ENCODE measurements at regions not wholly inside any gene's neighbourhood (a gene's known extent, or its start where the extent isn't known, plus 50 kb on each side); places are given as distances from the start of the nearest gene placed in this dataset.

GRCh38 chr11:115820026-115820425 is 315.8 kb upstream of the CADM1 start:
- no peak for DNase-seq (ENCODE audit: low spot score)

DNA sequence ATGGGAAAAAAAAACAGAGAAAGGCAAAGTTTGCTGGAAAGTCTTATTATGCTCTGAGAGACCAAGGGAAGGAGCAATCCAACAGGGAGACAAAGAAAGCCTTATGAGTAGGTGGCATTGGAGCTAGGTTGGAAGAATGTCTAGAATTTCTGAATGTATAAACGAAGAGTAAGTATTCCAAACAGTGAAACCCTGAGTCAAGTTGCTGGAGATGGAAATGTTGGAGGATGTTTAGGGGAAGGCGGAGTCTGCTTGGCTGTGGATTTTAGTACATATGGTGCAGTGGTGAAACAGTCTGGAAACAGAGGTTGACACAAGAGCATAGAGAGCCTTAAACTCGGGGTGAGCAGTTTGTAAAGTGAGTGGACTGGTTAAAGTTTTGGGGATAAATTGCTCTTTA is 314.8 kb upstream of the CADM1 start:
- DNase-seq (ENCODE audit: low spot score): no peak

DNA sequence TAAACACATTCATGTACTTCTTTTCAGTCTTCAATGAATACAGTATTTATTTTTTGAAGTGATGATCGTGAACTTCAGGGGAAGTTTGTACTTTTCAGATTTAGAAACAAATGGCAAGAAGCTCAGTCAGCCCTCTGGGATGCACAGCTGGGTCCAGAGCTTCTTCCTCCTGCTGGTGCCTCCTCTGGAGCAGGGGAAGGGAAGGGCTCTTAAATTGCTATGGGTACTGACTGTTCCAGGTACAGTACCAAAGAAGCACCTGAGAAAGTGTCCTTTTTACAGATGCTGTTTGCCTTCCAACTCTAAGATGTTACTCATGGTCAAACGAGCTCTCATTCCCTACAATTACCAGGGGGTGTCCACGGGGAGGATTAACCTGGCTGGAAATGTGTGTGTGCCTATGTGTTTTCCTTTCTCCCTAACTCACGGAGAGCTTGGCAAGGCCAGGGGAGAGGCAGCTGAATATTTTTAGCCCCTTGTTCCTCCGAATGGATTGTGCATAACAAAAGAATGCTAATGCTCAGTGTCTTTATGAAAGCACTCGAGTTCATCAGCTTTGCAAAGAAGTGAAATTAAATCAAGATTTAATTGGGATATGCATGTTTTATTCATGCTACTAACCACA is 313.7 kb upstream of the CADM1 start:
- no peak for DNase-seq (ENCODE audit: low spot score)

DNA sequence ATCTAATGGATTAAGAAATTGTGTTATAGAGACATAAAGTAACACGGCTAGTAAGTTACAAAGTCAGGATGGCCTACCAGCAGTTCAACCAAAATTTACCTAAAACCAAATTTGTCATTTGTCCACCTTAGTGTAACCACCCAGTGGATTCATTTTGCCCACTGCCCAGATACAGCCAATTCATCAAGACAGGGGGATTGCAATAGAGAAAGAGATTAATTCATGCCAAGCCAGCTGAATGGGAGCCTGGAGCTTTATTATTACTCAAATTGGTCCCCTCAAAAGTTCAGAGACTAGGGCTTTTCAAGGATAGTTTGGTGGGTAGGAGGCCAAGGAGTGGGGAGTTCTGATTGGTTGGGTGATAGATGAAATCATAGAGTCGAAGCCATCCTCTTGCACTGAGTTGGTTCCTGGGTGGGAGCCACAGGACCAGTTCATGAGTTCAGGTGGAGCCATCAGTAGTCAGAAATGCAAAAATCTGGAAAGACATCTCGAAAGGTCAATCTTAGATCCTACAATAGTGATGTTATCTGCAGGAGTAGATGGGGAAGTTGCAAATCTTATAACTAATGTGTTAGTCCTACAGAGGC is 304.2 kb upstream of the CADM1 start:
- no peak for DNase-seq (ENCODE audit: low spot score)

DNA sequence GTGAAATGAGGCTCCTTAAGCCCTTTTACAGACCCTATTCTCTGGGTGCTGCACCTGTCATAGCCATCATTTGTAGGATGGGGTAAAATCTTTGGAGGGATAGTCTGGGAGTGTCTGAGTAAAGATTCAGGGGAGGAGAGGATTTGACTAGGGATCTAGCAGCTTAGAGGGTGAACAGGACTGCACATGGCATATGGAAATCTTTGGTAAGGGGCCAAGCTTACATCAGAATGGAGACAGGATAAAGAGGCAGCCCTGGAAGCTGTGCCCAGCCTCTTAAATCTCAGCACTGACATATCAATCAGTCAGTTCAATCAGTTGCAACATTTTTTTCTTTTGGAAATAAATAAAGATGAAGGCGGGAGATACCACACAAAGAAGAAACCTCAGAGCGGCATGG is 301.8 kb upstream of the CADM1 start:
- DNase-seq (ENCODE audit: low spot score): no peak

DNA sequence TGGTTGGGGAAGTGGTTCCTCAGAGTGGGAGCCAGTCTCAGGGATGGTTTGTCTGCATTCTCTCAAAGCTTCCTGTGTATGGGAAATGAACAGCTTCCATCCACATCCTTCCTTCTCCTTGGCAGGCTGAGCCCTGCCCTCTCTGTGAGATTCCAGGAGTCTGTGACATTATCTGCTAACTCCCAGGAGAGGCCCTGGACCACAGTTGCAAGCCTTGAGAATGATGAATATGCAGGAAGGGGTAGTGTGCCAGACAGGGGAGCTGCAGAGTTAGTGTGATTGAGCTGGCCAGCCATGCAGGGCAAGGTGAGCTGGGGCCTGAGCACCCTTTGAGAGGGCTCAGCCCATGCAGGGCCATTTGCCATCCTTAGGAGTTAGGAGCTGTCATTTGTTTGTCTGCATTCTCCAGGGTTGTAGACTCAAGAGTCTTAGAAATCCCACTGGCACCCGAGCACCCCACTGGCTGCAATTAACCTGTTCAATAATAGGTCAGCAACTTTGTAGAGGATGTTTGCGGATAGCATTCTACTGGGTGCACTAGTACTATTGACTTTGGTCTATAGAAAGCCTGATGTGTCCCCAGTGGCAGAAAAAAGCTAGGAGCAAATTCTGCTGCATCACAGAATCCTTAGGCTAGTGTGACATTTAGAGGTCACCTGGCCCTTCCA is 299.0 kb upstream of the CADM1 start:
- DNase-seq (ENCODE audit: low spot score): no peak

DNA sequence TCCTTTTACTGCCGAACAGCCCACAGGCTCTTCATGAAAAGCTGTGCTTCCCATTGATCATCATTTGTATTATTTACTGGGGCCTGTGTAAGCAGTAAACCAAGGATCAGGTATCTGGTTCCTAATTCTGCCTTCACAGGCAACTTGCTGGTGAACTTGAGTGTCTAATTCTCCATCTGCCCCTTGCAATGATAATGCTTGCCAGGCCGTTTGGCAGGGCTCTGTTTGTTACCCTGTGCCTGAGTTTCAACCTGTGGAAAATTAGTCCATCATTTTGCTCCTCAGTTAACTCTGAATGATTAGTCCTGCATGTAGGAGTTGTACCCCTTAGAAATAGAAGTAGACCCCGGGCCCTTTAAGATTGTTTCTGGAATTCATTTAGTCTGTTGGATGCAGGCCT is 298.4 kb upstream of the CADM1 start:
- DNase-seq (ENCODE audit: low spot score): no peak

DNA sequence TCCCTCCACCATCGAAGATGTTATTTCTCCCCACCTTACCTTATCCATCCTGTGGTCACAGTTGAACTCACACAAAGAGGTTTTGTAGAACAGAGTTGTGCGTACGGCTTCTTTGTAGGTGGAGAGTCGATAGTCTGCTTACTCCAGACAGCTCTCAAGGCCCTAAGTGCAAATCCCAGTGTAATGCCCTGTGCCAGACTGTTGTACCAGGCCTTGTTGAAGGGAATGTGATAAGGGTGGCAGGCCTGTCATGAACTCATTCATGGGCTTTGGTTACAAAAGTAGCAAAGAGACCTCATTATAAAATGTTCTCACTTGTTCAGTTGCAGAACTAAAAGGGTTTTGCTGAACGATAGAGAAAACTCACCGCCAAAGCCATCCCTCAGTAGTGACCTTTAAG is 288.7 kb upstream of the CADM1 start:
- no peak for DNase-seq (ENCODE audit: low spot score)

- DNase-seq (ENCODE audit: low spot score): no peak
Measured at GRCh38 chr11:115787302-115787701, 283.1 kb upstream of the CADM1 start.

- no peak for DNase-seq (ENCODE audit: low spot score)
Measured at GRCh38 chr11:115784796-115785521, 280.7 kb upstream of the CADM1 start.

- no peak for DNase-seq (ENCODE audit: low spot score)
Measured at GRCh38 chr11:115780646-115781362, 276.6 kb upstream of the CADM1 start.

- no peak for DNase-seq (ENCODE audit: low spot score)
Measured at GRCh38 chr11:115778928-115779650, 274.9 kb upstream of the CADM1 start.

GRCh38 chr11:115776916-115777315 is 272.7 kb upstream of the CADM1 start:
- no peak for DNase-seq (ENCODE audit: low spot score)

DNA sequence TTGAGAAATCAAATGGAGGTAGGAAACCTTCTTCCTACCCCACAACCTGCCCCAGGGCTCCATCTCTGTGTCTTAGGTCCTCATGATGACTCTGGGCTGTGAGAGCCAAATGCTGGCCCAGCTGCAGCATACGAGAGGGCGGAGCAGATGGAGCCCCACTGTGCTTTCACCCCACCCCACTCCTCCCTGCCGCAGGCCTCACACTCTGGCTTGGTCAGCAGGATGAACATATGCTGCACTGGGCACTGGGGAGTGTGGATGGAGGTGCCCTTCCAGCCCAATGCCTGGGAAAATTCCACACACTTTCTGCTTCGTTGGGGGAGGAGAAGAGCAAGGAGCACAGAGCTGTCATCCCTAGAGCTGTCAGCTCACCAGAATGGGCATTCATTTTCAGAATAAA is 271.6 kb upstream of the CADM1 start:
- no peak for DNase-seq (ENCODE audit: low spot score)

DNA sequence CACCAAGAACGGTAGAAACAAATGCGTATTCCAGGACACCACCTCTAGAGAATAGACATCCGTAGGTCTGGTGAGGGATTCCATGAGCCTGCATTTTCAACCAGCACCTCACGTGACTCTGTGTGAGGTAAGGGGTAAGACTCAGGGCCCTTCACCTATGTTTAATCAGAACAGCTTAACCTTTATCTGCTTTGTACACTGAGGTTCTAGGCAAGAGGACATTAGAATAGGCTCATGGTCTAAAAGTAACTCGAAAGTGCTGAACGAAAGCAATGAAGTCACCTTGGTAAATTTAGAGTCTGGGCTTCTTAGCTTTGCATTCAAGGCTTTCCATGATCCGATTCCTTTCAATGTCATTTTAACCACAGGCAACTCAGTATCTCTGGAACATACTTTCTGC is 270.5 kb upstream of the CADM1 start:
- no peak for DNase-seq (ENCODE audit: low spot score)

DNA sequence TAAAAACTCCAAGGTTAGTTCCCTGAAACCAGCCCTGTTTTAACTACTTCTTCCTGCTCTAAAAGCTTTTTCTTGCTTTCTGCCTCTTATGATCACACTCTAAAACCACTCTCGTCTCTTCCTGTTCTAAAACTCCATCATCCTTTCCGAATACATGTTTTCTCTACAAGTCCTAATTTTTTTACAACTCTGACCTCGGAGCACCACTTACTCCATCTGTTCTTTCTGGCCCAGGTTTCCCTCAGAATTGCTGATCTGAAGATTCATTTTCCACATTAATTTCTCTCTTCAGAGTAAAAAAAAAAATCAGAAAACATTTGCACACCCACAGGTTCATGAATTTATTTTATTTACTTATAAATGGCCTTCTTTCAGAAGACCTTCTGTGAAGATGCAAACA is 265.7 kb upstream of the CADM1 start:
- DNase-seq (ENCODE audit: low spot score): no peak

- DNase-seq (ENCODE audit: low spot score): no peak
Measured at GRCh38 chr11:115767883-115768282, 263.7 kb upstream of the CADM1 start.

- no peak for DNase-seq (ENCODE audit: low spot score)
Measured at GRCh38 chr11:115767047-115767802, 263.0 kb upstream of the CADM1 start.

- DNase-seq (ENCODE audit: low spot score): no peak
Measured at GRCh38 chr11:115766561-115766960, 262.3 kb upstream of the CADM1 start.

GRCh38 chr11:115765803-115766239 is 261.6 kb upstream of the CADM1 start:
- DNase-seq (ENCODE audit: low spot score): no peak

GRCh38 chr11:115764176-115764575 is 260.0 kb upstream of the CADM1 start:
- DNase-seq (ENCODE audit: low spot score): no peak

All from GM03348 (cell line).